ENCODE measurements at regions not wholly inside any gene's neighbourhood (a gene's known extent, or its start where the extent isn't known, plus 50 kb on each side); places are given as distances from the start of the nearest gene placed in this dataset.
"Not testable (repeated sequence)": the region's sequence is repeated elsewhere in the genome, so short reads cannot be mapped to it uniquely, and the experiment has no call there.

DNA sequence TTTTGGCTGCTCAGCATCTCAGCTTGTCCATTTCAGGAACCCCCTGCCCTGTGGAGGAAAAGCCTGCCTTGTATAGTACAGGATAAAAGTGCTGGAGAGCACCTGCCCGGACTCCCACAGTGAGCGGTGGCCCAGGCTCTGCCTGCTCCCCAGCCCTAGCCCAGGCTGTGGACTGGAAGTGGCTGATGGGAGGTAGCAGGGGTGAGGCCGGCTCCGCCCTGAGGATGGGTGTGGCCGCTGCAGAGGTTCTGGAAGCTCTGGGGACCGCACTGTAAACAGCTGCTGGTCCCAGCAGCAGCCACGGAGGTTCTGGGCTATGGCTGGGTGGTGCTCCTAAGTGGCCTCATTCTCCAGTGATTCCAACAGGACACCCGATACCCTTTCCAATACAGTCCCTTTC lies 56.6 kb upstream of the HELT start:
- TF ChIP-seq, protein P1, sequence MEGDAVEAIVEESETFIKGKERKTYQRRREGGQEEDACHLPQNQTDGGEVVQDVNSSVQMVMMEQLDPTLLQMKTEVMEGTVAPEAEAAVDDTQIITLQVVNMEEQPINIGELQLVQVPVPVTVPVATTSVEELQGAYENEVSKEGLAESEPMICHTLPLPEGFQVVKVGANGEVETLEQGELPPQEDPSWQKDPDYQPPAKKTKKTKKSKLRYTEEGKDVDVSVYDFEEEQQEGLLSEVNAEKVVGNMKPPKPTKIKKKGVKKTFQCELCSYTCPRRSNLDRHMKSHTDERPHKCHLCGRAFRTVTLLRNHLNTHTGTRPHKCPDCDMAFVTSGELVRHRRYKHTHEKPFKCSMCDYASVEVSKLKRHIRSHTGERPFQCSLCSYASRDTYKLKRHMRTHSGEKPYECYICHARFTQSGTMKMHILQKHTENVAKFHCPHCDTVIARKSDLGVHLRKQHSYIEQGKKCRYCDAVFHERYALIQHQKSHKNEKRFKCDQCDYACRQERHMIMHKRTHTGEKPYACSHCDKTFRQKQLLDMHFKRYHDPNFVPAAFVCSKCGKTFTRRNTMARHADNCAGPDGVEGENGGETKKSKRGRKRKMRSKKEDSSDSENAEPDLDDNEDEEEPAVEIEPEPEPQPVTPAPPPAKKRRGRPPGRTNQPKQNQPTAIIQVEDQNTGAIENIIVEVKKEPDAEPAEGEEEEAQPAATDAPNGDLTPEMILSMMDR (conservative IDR thresholded peaks at IDR 0.05; ENCODE audit: control insufficient read depth, insufficient read depth, low read depth, low read length) = no peak
- DNase-seq (ENCODE audit: low read depth) = no peak

DNA sequence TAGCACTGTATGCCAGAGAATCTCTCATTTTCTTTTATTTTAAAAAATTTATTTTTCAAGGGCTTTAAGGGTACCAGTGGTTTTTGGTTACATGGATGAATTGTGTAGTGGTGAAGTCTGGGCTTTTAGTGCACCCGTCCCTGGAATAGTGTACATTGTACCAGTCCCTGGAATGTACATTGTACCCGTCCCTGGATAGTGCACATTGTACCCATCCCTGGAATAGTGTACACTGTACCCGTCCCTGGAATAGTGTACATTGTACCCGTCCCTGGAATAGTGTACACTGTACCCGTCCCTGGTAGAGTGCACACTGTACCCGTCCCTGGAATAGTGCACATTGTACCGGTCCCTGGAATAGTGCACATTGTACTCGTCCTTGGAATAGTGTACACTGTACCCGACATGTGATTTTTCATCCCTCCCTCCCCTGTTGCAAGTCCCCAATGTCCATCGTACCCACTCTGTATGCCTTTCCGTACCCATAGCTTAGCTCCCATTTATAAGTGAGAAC lies 56.1 kb upstream of the HELT start:
- TF ChIP-seq, protein P1 (conservative IDR thresholded peaks at IDR 0.05; ENCODE audit: control insufficient read depth, insufficient read depth, low read depth, low read length) = no peak
- H3K4me3 ChIP-seq (ENCODE audit: control insufficient read depth, low read depth, low read length) = no peak overlapping the region
- DNase-seq (ENCODE audit: low read depth) = no peak

More for the DNA sequence above, 56.6 kb upstream of the HELT start:
- H3K4me3 ChIP-seq (ENCODE audit: control insufficient read depth, low read depth, low read length) = no peak overlapping the region

DNA sequence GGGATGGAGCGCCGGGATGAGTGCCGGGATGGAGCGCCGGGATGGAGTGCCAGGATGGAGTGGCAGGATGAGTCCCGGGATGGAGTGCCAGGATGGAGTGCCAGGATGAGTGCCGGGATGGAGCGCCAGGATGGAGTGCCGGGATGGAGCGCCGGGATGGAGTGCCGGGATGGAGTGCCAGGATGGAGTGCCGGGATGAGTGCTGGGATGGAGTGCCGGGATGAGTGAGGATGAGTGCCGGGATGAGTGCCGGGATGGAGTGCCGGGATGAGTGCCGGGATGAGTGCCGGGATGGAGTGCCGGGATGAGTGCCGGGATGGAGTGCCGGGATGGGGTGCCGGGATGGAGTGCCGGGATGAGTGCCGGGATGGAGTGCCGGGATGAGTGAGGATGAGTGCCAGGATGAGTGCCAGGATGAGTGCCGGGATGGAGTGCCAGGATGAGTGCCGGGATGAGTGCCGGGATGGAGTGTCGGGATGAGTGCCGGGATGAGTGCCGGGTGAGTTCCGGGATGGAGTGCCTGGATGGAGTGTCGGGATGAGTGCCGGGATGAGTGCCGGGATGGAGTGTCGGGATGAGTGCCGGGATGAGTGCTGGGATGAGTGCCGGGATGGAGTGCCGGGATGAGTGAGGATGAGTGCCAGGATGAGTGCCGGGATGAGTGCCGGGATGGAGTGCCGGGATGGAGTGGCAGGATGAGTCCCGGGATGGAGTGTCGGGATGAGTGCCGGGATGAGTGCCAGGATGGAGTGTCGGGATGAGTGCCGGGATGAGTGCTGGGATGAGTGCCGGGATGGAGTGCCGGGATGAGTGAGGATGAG lies 52.9 kb upstream of the HELT start:
- not testable (repeated sequence) for DNase-seq (ENCODE audit: low read depth); H3K4me3 ChIP-seq (ENCODE audit: control insufficient read depth, low read depth, low read length)

DNA sequence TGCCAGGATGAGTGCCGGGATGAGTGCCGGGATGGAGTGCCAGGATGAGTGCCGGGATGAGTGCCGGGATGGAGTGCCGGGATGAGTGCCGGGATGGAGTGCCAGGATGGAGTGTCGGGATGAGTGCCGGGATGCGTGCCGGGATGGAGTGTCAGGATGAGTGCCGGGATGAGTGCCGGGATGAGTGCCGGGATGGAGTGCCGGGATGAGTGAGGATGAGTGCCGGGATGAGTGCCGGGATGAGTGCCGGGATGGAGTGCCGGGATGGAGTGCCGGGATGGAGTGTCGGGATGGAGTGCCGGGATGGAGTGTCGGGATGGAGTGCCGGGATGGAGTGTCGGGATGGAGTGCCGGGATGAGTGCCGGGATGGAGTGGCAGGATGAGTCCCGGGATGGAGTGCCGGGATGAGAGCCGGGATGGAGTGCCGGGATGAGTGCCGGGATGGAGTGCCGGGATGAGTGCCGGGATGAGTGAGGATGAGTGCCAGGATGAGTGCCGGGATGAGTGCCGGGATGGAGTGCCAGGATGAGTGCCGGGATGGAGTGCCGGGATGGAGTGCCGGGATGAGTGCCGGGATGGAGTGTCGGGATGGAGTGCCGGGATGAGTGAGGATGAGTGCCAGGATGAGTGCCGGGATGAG lies 52.1 kb upstream of the HELT start:
- not testable (repeated sequence) for H3K4me3 ChIP-seq (ENCODE audit: control insufficient read depth, low read depth, low read length); DNase-seq (ENCODE audit: low read depth)

DNA sequence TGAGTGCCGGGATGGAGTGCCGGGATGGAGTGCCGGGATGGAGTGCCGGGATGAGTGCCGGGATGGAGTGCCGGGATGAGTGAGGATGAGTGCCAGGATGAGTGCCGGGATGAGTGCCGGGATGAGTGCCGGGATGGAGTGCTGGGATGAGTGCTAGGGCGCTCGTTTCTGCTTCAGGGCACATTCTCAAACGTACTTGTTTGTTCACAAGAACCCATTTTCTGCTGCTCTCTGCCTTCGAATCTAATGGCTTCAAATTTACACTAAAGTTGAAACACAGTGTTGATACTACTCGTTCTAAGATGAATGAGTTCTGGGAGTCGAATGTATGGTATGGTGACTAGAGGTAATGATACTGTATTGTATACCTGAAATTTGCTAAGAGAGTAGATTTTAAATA lies 50.6 kb upstream of the HELT start:
- DNase-seq (ENCODE audit: low read depth); H3K4me3 ChIP-seq (ENCODE audit: control insufficient read depth, low read depth, low read length): not testable (repeated sequence)

DNA sequence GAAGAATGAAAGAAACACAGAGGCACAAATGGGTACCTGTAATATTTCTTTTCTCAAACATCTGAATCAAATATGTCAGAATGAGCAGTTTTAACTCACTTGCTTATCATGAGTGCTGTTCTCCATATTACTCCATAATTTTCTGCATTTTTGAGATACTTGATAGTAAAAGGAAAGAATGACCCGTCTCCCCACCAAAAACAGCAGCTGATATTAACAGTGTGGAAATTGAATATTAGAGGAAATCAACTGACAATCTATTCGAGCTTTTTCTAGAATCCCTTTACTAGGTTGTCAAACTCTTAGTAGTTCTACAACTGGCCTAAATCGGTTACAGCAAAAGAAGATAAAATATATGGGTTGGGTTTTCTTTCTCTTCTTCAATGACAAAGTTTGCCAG lies 49.9 kb upstream of the HELT start:
- no peak for DNase-seq (ENCODE audit: low read depth)
- H3K4me3 ChIP-seq (ENCODE audit: control insufficient read depth, low read depth, low read length) = no peak overlapping the region
- TF ChIP-seq, protein P1 (conservative IDR thresholded peaks at IDR 0.05; ENCODE audit: control insufficient read depth, insufficient read depth, low read depth, low read length) = no peak

Measured in fibroblast of mammary gland (primary cell).